ENCODE measurements at regions not wholly inside any gene's neighbourhood (a gene's known extent, or its start where the extent isn't known, plus 50 kb on each side); places are given as distances from the start of the nearest gene placed in this dataset.

DNA sequence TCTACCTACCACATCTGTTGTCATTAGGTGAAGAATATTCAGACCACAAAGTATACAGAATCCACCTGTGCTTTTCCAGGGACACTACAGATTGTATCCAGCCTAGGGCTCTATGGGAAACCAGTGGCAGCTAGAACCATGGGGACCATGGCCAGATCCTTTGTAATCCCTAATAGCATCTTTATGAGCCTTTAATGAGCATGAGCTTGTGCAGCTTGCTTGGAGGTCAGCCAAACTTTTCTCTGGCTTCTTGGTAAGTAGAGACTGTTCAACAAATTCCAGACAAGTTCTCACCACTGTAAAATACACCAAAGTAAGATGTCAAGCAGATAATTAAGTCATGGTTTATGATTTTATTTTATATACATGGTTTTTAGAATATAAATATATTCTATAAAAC is 301.6 kb upstream of the ADGRB3 start:
- TF ChIP-seq ZNF384 (IDR thresholded peaks at IDR 0.05; ENCODE audit: borderline replicate concordance, low read depth, low read length), result no peak
- no peak for TF ChIP-seq CTCF (IDR thresholded peaks at IDR 0.05 in 2 of 3, conservative IDR thresholded peaks at IDR 0.05 in 1 of 3; ENCODE audit: control insufficient read depth in 2 of 3, extremely low read depth in 1 of 3, insufficient read depth in 1 of 3, low read depth in 3 of 3, low read length in 3 of 3)
- no peak for TF ChIP-seq CHD1 (IDR thresholded peaks at IDR 0.05; ENCODE audit: low read depth, low read length)
- no peak for TF ChIP-seq CREB1 (IDR thresholded peaks at IDR 0.05; ENCODE audit: low read depth)
- no peak for TF ChIP-seq YY1 (IDR thresholded peaks at IDR 0.05; ENCODE audit: low read depth, low read length)
- TF ChIP-seq, protein P1, sequence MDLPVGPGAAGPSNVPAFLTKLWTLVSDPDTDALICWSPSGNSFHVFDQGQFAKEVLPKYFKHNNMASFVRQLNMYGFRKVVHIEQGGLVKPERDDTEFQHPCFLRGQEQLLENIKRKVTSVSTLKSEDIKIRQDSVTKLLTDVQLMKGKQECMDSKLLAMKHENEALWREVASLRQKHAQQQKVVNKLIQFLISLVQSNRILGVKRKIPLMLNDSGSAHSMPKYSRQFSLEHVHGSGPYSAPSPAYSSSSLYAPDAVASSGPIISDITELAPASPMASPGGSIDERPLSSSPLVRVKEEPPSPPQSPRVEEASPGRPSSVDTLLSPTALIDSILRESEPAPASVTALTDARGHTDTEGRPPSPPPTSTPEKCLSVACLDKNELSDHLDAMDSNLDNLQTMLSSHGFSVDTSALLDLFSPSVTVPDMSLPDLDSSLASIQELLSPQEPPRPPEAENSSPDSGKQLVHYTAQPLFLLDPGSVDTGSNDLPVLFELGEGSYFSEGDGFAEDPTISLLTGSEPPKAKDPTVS (IDR thresholded peaks at IDR 0.05; ENCODE audit: low read depth, low read length), result no peak
- TF ChIP-seq EGR1 (IDR thresholded peaks at IDR 0.05; ENCODE audit: borderline replicate concordance in 1 of 2, low read depth in 2 of 2, low read length in 2 of 2), result no peak
- no peak for TF ChIP-seq TCF12 (IDR thresholded peaks at IDR 0.05; ENCODE audit: low read depth, low read length)
- TF ChIP-seq, protein P2, sequence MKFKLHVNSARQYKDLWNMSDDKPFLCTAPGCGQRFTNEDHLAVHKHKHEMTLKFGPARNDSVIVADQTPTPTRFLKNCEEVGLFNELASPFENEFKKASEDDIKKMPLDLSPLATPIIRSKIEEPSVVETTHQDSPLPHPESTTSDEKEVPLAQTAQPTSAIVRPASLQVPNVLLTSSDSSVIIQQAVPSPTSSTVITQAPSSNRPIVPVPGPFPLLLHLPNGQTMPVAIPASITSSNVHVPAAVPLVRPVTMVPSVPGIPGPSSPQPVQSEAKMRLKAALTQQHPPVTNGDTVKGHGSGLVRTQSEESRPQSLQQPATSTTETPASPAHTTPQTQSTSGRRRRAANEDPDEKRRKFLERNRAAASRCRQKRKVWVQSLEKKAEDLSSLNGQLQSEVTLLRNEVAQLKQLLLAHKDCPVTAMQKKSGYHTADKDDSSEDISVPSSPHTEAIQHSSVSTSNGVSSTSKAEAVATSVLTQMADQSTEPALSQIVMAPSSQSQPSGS (IDR thresholded peaks at IDR 0.05; ENCODE audit: low read length), result no peak
